ENCODE measurements at regions not wholly inside any gene's neighbourhood (a gene's known extent, or its start where the extent isn't known, plus 50 kb on each side); places are given as distances from the start of the nearest gene placed in this dataset.

- DNase-seq (ENCODE audit: low read depth), result no peak
Observed at GRCh38 chr2:41066168-41066567, 614.3 kb upstream of the SLC8A1 start.

GRCh38 chr2:41068740-41069139 lies 616.9 kb upstream of the SLC8A1 start:
- DNase-seq (ENCODE audit: low read depth), result no peak

GRCh38 chr2:41078341-41078740 lies 626.5 kb upstream of the SLC8A1 start:
- no peak for DNase-seq (ENCODE audit: low read depth)

- no peak for DNase-seq (ENCODE audit: low read depth)
Observed at GRCh38 chr2:41079011-41079410, 627.1 kb upstream of the SLC8A1 start.

- DNase-seq (ENCODE audit: low read depth), result no peak
Observed at GRCh38 chr2:41084321-41084720, 632.4 kb upstream of the SLC8A1 start.

GRCh38 chr2:41087946-41088345 lies 636.1 kb upstream of the SLC8A1 start:
- DNase-seq (ENCODE audit: low read depth), result no peak

- DNase-seq (ENCODE audit: low read depth), result no peak
Observed at GRCh38 chr2:41101281-41101680, 649.4 kb upstream of the SLC8A1 start.

GRCh38 chr2:41109744-41110143 lies 657.9 kb upstream of the SLC8A1 start:
- no peak for DNase-seq (ENCODE audit: low read depth)

GRCh38 chr2:41111836-41112627 lies 660.1 kb upstream of the SLC8A1 start:
- no peak for DNase-seq (ENCODE audit: low read depth)

- no peak for DNase-seq (ENCODE audit: low read depth)
Observed at GRCh38 chr2:41116106-41116797, 664.4 kb upstream of the SLC8A1 start.

GRCh38 chr2:41119489-41119888 lies 667.6 kb upstream of the SLC8A1 start:
- no peak for DNase-seq (ENCODE audit: low read depth)

GRCh38 chr2:41123341-41123740 lies 671.5 kb upstream of the SLC8A1 start:
- DNase-seq (ENCODE audit: low read depth), result no peak

GRCh38 chr2:41127351-41127750 lies 675.5 kb upstream of the SLC8A1 start:
- no peak for DNase-seq (ENCODE audit: low read depth)

- no peak for DNase-seq (ENCODE audit: low read depth)
Observed at GRCh38 chr2:41129988-41130387, 678.1 kb upstream of the SLC8A1 start.

- DNase-seq (ENCODE audit: low read depth), result no peak
Observed at GRCh38 chr2:41137031-41137430, 685.1 kb upstream of the SLC8A1 start.

- no peak for DNase-seq (ENCODE audit: low read depth)
Observed at GRCh38 chr2:41141146-41141791, 689.4 kb upstream of the SLC8A1 start.

- no peak for DNase-seq (ENCODE audit: low read depth)
Observed at GRCh38 chr2:41142478-41142877, 690.6 kb upstream of the SLC8A1 start.

GRCh38 chr2:41145066-41145465 lies 693.2 kb upstream of the SLC8A1 start:
- DNase-seq (ENCODE audit: low read depth), result no peak

- no peak for DNase-seq (ENCODE audit: low read depth)
Observed at GRCh38 chr2:41149054-41149453, 697.2 kb upstream of the SLC8A1 start.

- no peak for DNase-seq (ENCODE audit: low read depth)
Observed at GRCh38 chr2:41151746-41152145, 699.9 kb upstream of the SLC8A1 start.

- no peak for DNase-seq (ENCODE audit: low read depth)
Observed at GRCh38 chr2:41152318-41152717, 700.4 kb upstream of the SLC8A1 start.

GRCh38 chr2:41160439-41160838 lies 708.5 kb upstream of the SLC8A1 start:
- no peak for DNase-seq (ENCODE audit: low read depth)

GRCh38 chr2:41167014-41167413 lies 715.1 kb upstream of the SLC8A1 start:
- DNase-seq (ENCODE audit: low read depth), result no peak
